GM12878 (cell line): ENCODE measurements at regions not wholly inside any gene's neighbourhood (a gene's known extent, or its start where the extent isn't known, plus 50 kb on each side); places are given as distances from the start of the nearest gene placed in this dataset.

Experiments used
- CHD1 ChIP-seq: IDR thresholded peaks from 2 replicates; pipeline ENCODE4 v1.6.1; 2012; ENCODE audit warnings: low read depth, low read length, improper control_type of control experiment
- CTCF ChIP-seq, 3 experiments: IDR thresholded peaks in 2 of 3; conservative IDR thresholded peaks in 1 of 3; 2 replicates each; pipeline ENCODE4 v1.5.1; 2011; ENCODE audit warnings: low read depth in 3 of 3, low read length in 3 of 3, mild to moderate bottlenecking in 3 of 3, control low read depth in 2 of 3, moderate library complexity in 2 of 3, inconsistent platforms in 1 of 3, mixed read lengths in 1 of 3; ENCODE audit not compliant: control insufficient read depth in 2 of 3, insufficient read depth in 1 of 3; ENCODE audit errors: extremely low read depth in 1 of 3
- HDAC6 ChIP-seq: fragments of 200-600 bp; sonication (generic); IDR thresholded peaks from one replicate; pipeline ENCODE4 v1.8.0; 2017; ENCODE audit warnings: antibody characterized with exemption; ENCODE audit not compliant: unreplicated experiment
- KDM1A ChIP-seq: fragments of 200-600 bp; sonication (generic); IDR thresholded peaks from 2 replicates; pipeline ENCODE4 v1.6.1; 2016; ENCODE audit warnings: borderline replicate concordance
- MAX ChIP-seq: IDR thresholded peaks from 2 replicates; pipeline ENCODE4 v1.6.1; 2012; ENCODE audit warnings: low read depth, low read length, improper control_type of control experiment
- PRDM15 ChIP-seq: fragments of 450-650 bp; formaldehyde crosslinking; IDR thresholded peaks from 2 replicates; pipeline ENCODE4 v1.4.0; 2020; ENCODE audit warnings: mild to moderate bottlenecking, moderate library complexity
- SUZ12 ChIP-seq: fragments of 200-600 bp; sonication (generic); IDR thresholded peaks from one replicate; pipeline ENCODE4 v1.6.1; 2018; ENCODE audit warnings: antibody characterized with exemption, mild to moderate bottlenecking; ENCODE audit not compliant: unreplicated experiment

- TF ChIP-seq CHD1: no peak
- TF ChIP-seq SUZ12: no peak
- no peak for TF ChIP-seq HDAC6
- no peak for TF ChIP-seq MAX
- no peak for TF ChIP-seq PRDM15 (CRISPR knock-in tag)
- TF ChIP-seq KDM1A: no peak
- no peak for TF ChIP-seq CTCF (IDR thresholded peaks at IDR 0.05 in 2 of 3, conservative IDR thresholded peaks at IDR 0.05 in 1 of 3; ENCODE audit: control insufficient read depth in 2 of 3, extremely low read depth in 1 of 3, insufficient read depth in 1 of 3, low read depth in 3 of 3, low read length in 3 of 3)
Measured at GRCh38 chr14:27559848-27560247, 962.0 kb upstream of the NOVA1 start (continued).
